PC-3 (cell line): ENCODE measurements at regions not wholly inside any gene's neighbourhood (a gene's known extent, or its start where the extent isn't known, plus 50 kb on each side); places are given as distances from the start of the nearest gene placed in this dataset.

Experiments
- ATAC-seq: fragments of 200-7000 bp; cut with Tn5 transposase; 2 replicates; pipeline ENCODE4 v1.9.1; 2020; ENCODE audit warnings: mild to moderate bottlenecking, moderate library complexity
- BruUV-seq: library from RNA; stranded (reverse); fragments of 400-500 nt; replicated peaks from 2 replicates; lab custom pipeline; 2021; lab: Mats Ljungman, UMichigan
- CTCF ChIA-PET: fragments of 300-600 bp; sonication (Branson Sonifier 250); formaldehyde crosslinking; loops from one replicate; lab custom pipeline; 2022; ENCODE audit warnings: antibody characterized with exemption; lab: Charles Lee
- POLR2A ChIA-PET: fragments of 300-600 bp; sonication (Branson Sonifier 250); formaldehyde crosslinking; loops from one replicate; lab custom pipeline; 2022; ENCODE audit warnings: antibody characterized with exemption; ENCODE audit not compliant: unreplicated experiment; lab: Charles Lee
- DNase-seq: peaks from one replicate; pipeline ENCODE4 v3.0.0-alpha.2; 2015
- H2AFZ ChIP-seq: fragments of 300-600 bp; sonication (generic); 2 replicates; pipeline ENCODE4 v1.6.0; 2016; ENCODE audit warnings: antibody characterized with exemption, low read length
- H3F3A ChIP-seq: fragments of 300-600 bp; sonication (generic); one replicate; pipeline ENCODE4 v1.6.0; 2017; ENCODE audit warnings: antibody characterized with exemption, low read length, control low read depth, mild to moderate bottlenecking; ENCODE audit not compliant: unreplicated experiment
- H3K27ac ChIP-seq: fragments of 300-600 bp; sonication (generic); 2 replicates; pipeline ENCODE4 v1.5.1; 2016; ENCODE audit warnings: mild to moderate bottlenecking, low read length
- H3K27me3 ChIP-seq: fragments of 300-600 bp; sonication (generic); 2 replicates; pipeline ENCODE4 v1.6.1; 2016; ENCODE audit warnings: low read length, mixed read lengths
- H3K36me3 ChIP-seq: fragments of 300-600 bp; sonication (generic); 2 replicates; pipeline ENCODE4 v1.6.1; 2016; ENCODE audit warnings: low read depth, mixed run types, low read length, mixed read lengths
- H3K4me1 ChIP-seq: fragments of 300-600 bp; sonication (generic); 2 replicates; pipeline ENCODE4 v1.5.1; 2016; ENCODE audit warnings: low read length; ENCODE audit not compliant: insufficient read depth
- H3K4me2 ChIP-seq: fragments of 300-600 bp; sonication (generic); 2 replicates; pipeline ENCODE4 v1.6.0; 2016; ENCODE audit warnings: low read length
- H3K4me3 ChIP-seq: fragments of 300-600 bp; sonication (generic); 2 replicates; pipeline ENCODE4 v1.5.1; 2016; ENCODE audit warnings: mild to moderate bottlenecking, low read length, mixed read lengths
- H3K79me2 ChIP-seq: fragments of 300-600 bp; sonication (generic); 2 replicates; pipeline ENCODE4 v1.6.1; 2017; ENCODE audit warnings: low read length, mixed read lengths
- H3K9ac ChIP-seq: fragments of 300-600 bp; sonication (generic); 2 replicates; pipeline ENCODE4 v1.6.0; 2016; ENCODE audit warnings: mild to moderate bottlenecking, low read length
- H3K9me2 ChIP-seq: fragments of 300-600 bp; sonication (generic); replicated peaks from 2 replicates; pipeline ENCODE4 v1.6.1; 2016; ENCODE audit warnings: mixed run types, low read length, mixed read lengths
- H3K9me3 ChIP-seq: fragments of 300-600 bp; sonication (generic); 2 replicates; pipeline ENCODE4 v1.6.1; 2016; ENCODE audit warnings: low read length, mixed read lengths
- H4K20me1 ChIP-seq: fragments of 300-600 bp; sonication (generic); 2 replicates; pipeline ENCODE4 v1.6.1; 2016; ENCODE audit warnings: low read length, mixed read lengths
- EZH2 ChIP-seq: fragments of 300-600 bp; sonication (generic); IDR thresholded peaks from one replicate; pipeline ENCODE4 v1.6.1; 2017; ENCODE audit warnings: antibody characterized with exemption, mild to moderate bottlenecking, low read length; ENCODE audit not compliant: unreplicated experiment
- EZH2phosphoT487 ChIP-seq: fragments of 300-600 bp; sonication (generic); IDR thresholded peaks from 2 replicates; pipeline ENCODE4 v1.6.1; 2018; ENCODE audit warnings: mild to moderate bottlenecking, antibody characterized with exemption, low read length, borderline replicate concordance
- intact Hi-C: fragments of 100-400 bp; cut with micrococcal nuclease; formaldehyde crosslinking; loops from 2 replicates; pipeline ENCODE4 v1.9.0; 2023
- TF ChIP-seq, protein P1 (sequence below): fragments of 300-600 bp; sonication (generic); conservative IDR thresholded peaks from 2 replicates; pipeline ENCODE4 v1.5.1; 2017; ENCODE audit warnings: antibody characterized with exemption, low read depth, mild to moderate bottlenecking, low read length

DNA sequence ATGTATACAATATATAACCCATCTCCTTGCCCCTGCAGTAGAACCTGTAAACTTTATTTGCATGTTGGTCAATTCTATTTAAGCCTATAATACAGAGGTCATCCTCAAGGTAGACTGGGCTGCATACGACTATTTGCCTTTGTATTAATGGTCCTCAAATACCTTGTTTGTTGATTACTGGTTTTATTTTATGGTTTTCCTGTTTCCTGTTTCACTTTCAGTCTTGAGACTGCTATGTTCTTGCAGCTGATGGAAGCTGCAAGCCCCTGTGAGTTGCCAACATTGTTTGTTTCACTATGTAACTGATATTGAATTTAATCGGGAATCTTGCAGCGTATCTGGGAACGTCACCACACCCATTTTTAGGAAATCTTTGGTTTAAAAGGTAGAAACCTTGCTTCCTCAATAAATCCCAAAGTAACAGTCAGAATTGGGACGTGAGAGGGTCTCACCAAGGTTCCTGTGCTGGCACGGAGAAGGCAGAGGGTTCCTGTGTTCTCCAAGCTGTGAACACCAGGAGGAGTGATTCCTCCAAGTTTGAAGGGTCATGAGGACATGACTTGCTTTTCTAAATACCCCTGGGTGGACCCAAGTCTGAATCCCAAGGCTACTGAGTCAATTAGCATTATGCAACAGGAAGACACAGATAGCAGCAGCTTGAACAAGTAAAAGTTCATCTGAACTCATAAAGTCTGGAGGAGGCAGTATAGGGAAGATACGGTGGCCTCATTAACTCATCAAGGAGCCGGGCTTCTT, 110.6 kb upstream of the PNPLA4 start:
- Histone ChIP-seq H3K4me3 (no peak overlapping the region), H3K79me2 (no peaks in the 10 kb centered on the region), H3K4me1 (no peaks in the 10 kb centered on the region), H3K27me3 (no peaks in the 10 kb centered on the region), H4K20me1 (no peaks in the 10 kb centered on the region), H2AFZ (no peak overlapping the region), H3K27ac (no peak overlapping the region), H3K9ac (no peak overlapping the region), H3K9me3 (no peaks in the 10 kb centered on the region), H3F3A (no peaks in the 10 kb centered on the region), H3K9me2 (no peaks in the 10 kb centered on the region), H3K36me3 (no peaks in the 10 kb centered on the region), H3K4me2 (no peak overlapping the region)
- ATAC-seq (no peak), DNase-seq (no peak)
- ChIA-PET CTCF (no interaction called here), POLR2A (no interaction called here)
- intact Hi-C loops, result no loop called here
- TF ChIP-seq, protein P1, sequence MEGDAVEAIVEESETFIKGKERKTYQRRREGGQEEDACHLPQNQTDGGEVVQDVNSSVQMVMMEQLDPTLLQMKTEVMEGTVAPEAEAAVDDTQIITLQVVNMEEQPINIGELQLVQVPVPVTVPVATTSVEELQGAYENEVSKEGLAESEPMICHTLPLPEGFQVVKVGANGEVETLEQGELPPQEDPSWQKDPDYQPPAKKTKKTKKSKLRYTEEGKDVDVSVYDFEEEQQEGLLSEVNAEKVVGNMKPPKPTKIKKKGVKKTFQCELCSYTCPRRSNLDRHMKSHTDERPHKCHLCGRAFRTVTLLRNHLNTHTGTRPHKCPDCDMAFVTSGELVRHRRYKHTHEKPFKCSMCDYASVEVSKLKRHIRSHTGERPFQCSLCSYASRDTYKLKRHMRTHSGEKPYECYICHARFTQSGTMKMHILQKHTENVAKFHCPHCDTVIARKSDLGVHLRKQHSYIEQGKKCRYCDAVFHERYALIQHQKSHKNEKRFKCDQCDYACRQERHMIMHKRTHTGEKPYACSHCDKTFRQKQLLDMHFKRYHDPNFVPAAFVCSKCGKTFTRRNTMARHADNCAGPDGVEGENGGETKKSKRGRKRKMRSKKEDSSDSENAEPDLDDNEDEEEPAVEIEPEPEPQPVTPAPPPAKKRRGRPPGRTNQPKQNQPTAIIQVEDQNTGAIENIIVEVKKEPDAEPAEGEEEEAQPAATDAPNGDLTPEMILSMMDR, result no peak
- TF ChIP-seq EZH2phosphoT487 (no peak), EZH2 (no peak)
- BruUV-seq, result no TSS peak

GRCh38 chrX:8036914-8037313, 109.7 kb upstream of the PNPLA4 start:
- no peak overlapping the region for H3K9ac ChIP-seq
- no peaks in the 10 kb centered on the region for H3K4me1 ChIP-seq
- no peak overlapping the region for H3K4me2 ChIP-seq
- CTCF ChIA-PET, result no interaction called here
- H2AFZ ChIP-seq, result no peak overlapping the region
- H3K9me2 ChIP-seq, result no peaks in the 10 kb centered on the region
- no TSS peak for BruUV-seq
- DNase-seq (no peak), ATAC-seq (no peak)
- TF ChIP-seq EZH2phosphoT487, result no peak
- H3K4me3 ChIP-seq, result no peak overlapping the region
- no peaks in the 10 kb centered on the region for H3K9me3 ChIP-seq
- no peaks in the 10 kb centered on the region for H3F3A ChIP-seq
- H4K20me1 ChIP-seq, result no peaks in the 10 kb centered on the region
- POLR2A ChIA-PET, result no interaction called here
- H3K27me3 ChIP-seq, result no peaks in the 10 kb centered on the region
- H3K79me2 ChIP-seq, result no peaks in the 10 kb centered on the region
- no peaks in the 10 kb centered on the region for H3K36me3 ChIP-seq
- no peak overlapping the region for H3K27ac ChIP-seq
- intact Hi-C loops, result no loop called here

DNA sequence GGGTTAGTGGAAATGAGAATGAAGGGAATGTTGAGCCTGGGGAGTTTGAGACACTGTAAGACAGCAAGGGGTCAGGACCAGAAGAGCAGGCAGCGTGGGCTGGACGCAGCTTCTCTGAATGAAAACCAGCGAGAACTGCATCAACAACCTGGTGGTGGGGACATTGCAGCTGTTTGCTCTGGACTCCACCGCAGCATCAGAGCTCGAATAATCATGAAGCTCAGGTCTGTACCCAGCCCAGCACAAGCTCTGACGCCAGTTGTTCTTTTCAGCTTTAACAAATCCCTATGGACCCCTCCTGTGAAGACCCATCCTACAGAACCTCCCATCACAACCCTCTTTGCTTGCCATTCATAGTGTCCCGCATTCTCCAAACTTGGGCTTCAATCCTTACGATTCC, 106.8 kb upstream of the PNPLA4 start:
- no peak overlapping the region for H3K4me2 ChIP-seq
- H2AFZ ChIP-seq, result no peak overlapping the region
- CTCF ChIA-PET, result no interaction called here
- H3K9me2 ChIP-seq, result no peaks in the 10 kb centered on the region
- no peak overlapping the region for H3K9ac ChIP-seq
- intact Hi-C loops, result no loop called here
- H3K27me3 ChIP-seq, result no peaks in the 10 kb centered on the region
- ATAC-seq (no peak), DNase-seq (no peak)
- no peaks in the 10 kb centered on the region for H3K79me2 ChIP-seq
- H3K4me1 ChIP-seq, result peaks cover 13% of the 10 kb centered on the region
- POLR2A ChIA-PET, result no interaction called here
- no peaks in the 10 kb centered on the region for H3K36me3 ChIP-seq
- H4K20me1 ChIP-seq, result no peaks in the 10 kb centered on the region
- H3K9me3 ChIP-seq, result no peaks in the 10 kb centered on the region
- TF ChIP-seq EZH2 (no peak), EZH2phosphoT487 (no peak)
- TF ChIP-seq, protein P1, result no peak
- no peak overlapping the region for H3K4me3 ChIP-seq
- no peaks in the 10 kb centered on the region for H3F3A ChIP-seq
- H3K27ac ChIP-seq, result no peak overlapping the region
- no TSS peak for BruUV-seq
